AG04450 (cell line): ENCODE measurements at regions not wholly inside any gene's neighbourhood (a gene's known extent, or its start where the extent isn't known, plus 50 kb on each side); places are given as distances from the start of the nearest gene placed in this dataset.
A peak's percentile ranks its signal among the peaks of the same experiment; 100 is the strongest.

Experiments
- CTCF ChIA-PET: fragments of 300-600, 350-600 bp; formaldehyde crosslinking; extraction: SDS; loops from one replicate; lab custom pipeline; 2022; ENCODE audit warnings: antibody characterized with exemption, inconsistent platforms; lab: Charles Lee
- POLR2A ChIA-PET: fragments of 350-600 bp; formaldehyde crosslinking; extraction: SDS; loops from one replicate; lab custom pipeline; 2021; ENCODE audit warnings: antibody characterized with exemption, inconsistent platforms; lab: Yijun Ruan, JAX
- DNase-seq: peaks from one replicate; pipeline ENCODE4 v3.0.0-alpha.2; 2011; ENCODE audit warnings: low read depth, low spot score
- H3K27ac ChIP-seq: one replicate; pipeline ENCODE4 v1.5.1; 2012; ENCODE audit warnings: low read depth, low read length, control low read depth
- H3K27me3 ChIP-seq: one replicate; pipeline ENCODE4 v1.6.0; 2012; ENCODE audit warnings: low read length; ENCODE audit not compliant: control insufficient read depth, insufficient read depth
- H3K4me3 ChIP-seq: 2 replicates; pipeline ENCODE4 v1.5.1; 2011; ENCODE audit warnings: mild to moderate bottlenecking, low read depth, low read length, control low read depth
- H3K9me3 ChIP-seq: 2 replicates; pipeline ENCODE4 v1.5.1; 2012; ENCODE audit warnings: low read length; ENCODE audit not compliant: control insufficient read depth, insufficient read depth
- TF ChIP-seq, protein P1 (sequence below): IDR thresholded peaks from 2 replicates; pipeline ENCODE4 v1.5.1; 2011; ENCODE audit warnings: low read depth, low read length, control low read depth, inconsistent platforms

DNA sequence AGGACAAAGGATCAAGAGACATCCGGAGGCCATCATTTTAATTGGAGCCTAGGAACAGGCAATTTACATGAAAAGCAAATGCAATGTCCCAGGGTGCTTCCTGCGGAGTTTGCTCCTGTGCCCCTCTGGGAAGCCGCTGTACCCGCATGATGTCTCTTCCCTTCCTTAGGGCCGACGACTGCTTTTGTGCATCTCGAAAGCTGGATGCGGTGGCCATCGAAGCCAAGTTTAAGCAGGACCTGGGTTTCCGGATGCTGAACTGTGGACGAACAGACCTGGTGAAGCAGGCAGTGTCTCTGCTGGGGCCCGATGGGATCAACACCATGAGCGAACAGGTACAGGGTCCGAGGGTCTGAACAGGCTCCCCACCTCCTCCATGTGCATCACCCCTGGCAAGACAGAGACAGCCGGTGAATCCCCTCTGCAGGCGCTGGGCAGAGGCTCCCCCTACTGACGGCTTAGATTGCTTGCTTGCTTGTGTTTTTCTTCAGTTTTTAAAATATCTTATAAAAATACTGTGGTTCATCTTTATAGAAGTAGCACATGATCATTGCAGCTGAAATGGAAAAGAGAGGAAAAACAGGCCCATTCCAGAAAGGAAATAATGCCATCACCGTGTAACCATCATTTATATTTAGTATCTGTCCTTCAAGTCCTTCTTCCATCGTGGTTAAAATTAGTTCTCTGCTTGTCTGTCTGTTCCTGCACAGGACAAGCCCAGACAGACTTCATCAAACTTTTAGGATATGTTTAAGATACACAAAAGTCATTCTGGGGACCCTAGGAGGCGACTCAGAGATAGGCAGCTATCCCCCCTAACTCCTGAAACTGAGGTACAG lies 75.4 kb upstream of the PWP1 start:
- Histone ChIP-seq H3K4me3 (no peak overlapping the region), H3K9me3 (no peaks in the 10 kb centered on the region), H3K27me3 (no peaks in the 10 kb centered on the region), H3K27ac (no peak overlapping the region)
- DNase-seq = peak; percentile 23
- CTCF ChIA-PET = interaction anchor here (0.6 to 13.8 kb wide), 29 partner anchors 10 to 519 kb away, joined by 3 to 401 read pairs (median 4); no protein-coding TSS in a partner anchor
- POLR2A ChIA-PET = no interaction called here
- TF ChIP-seq, protein P1, sequence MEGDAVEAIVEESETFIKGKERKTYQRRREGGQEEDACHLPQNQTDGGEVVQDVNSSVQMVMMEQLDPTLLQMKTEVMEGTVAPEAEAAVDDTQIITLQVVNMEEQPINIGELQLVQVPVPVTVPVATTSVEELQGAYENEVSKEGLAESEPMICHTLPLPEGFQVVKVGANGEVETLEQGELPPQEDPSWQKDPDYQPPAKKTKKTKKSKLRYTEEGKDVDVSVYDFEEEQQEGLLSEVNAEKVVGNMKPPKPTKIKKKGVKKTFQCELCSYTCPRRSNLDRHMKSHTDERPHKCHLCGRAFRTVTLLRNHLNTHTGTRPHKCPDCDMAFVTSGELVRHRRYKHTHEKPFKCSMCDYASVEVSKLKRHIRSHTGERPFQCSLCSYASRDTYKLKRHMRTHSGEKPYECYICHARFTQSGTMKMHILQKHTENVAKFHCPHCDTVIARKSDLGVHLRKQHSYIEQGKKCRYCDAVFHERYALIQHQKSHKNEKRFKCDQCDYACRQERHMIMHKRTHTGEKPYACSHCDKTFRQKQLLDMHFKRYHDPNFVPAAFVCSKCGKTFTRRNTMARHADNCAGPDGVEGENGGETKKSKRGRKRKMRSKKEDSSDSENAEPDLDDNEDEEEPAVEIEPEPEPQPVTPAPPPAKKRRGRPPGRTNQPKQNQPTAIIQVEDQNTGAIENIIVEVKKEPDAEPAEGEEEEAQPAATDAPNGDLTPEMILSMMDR = peak; percentile 95

DNA sequence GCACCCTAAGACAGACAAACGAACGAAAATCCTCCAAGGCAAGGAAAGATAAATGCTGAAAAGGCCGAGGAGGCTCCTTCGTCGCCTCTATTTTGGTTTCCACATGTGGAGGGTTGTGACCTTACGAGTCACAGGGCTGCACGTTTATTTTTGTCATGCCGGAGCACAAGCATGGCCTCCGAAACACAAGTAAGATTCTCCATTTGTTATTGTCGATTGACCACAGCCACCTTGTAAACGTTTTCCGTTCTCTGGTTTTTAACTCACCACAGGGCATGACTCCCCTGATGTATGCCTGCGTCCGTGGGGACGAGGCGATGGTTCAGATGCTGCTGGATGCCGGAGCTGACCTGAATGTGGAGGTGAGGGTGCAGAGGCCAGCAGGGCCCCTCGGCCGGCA lies 73.1 kb upstream of the PWP1 start:
- CTCF ChIA-PET = interaction anchor here (1.1 to 13.8 kb wide), 5 partner anchors 9 to 522 kb away, joined by 3 to 401 read pairs (median 51); no protein-coding TSS in a partner anchor
- Histone ChIP-seq H3K27me3 (no peaks in the 10 kb centered on the region), H3K9me3 (no peaks in the 10 kb centered on the region), H3K27ac (no peak overlapping the region), H3K4me3 (no peak overlapping the region)
- TF ChIP-seq, protein P1 = no peak
- POLR2A ChIA-PET = no interaction called here
- DNase-seq = peak; percentile 20

DNA sequence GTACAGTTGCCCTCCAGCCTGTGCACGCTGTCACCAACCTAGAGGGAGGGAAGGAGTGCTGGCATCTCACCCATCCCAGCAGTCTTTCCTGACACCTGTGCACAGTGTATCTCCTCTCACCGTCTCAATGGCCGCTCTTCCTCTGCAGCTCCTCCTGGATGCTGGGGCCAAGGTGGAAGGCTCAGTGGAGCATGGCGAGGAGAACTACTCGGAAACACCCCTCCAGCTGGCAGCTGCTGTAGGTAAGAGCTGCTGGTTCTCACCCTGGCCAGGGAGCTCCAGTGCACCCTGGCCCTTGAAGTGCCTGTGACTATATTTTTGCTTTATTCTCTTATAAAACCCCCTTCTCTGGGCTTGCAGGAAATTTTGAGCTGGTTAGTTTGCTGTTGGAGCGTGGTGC lies 68.7 kb upstream of the PWP1 start:
- Histone ChIP-seq H3K27ac (no peak overlapping the region), H3K27me3 (no peaks in the 10 kb centered on the region), H3K4me3 (no peak overlapping the region), H3K9me3 (no peaks in the 10 kb centered on the region)
- ChIA-PET CTCF (interaction anchor here (0.9 to 1.6 kb wide), 3 partner anchors 8 to 486 kb away, joined by 3 to 5 read pairs (median 3); no protein-coding TSS in a partner anchor), POLR2A (no interaction called here)
- TF ChIP-seq, protein P1 = no peak
- no peak for DNase-seq

DNA sequence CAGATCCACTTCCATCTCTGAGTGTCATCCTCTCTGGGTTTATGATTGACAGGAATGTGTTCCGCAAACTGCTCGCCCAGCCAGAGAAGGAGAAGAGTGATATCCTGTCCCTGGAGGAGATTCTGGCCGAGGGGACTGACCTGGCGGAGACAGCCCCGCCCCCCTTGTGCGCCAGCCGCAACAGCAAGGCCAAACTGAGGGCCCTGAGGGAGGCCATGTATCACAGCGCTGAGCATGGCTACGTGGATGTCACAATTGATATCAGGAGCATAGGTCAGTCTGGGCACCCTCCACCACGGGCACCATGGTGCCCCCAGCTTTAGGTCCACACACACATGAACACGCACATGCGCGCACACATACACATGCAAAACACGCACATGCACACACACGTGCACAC lies 67.5 kb upstream of the PWP1 start:
- CTCF ChIA-PET = interaction anchor here (1.6 to 1.7 kb wide), 2 partner anchors 11 to 486 kb away, joined by 5 to 6 read pairs; no protein-coding TSS in a partner anchor
- Histone ChIP-seq H3K27me3 (no peaks in the 10 kb centered on the region), H3K9me3 (no peaks in the 10 kb centered on the region), H3K27ac (no peak overlapping the region), H3K4me3 (no peak overlapping the region)
- no peak for DNase-seq
- POLR2A ChIA-PET = no interaction called here
- TF ChIP-seq, protein P1 = no peak

DNA sequence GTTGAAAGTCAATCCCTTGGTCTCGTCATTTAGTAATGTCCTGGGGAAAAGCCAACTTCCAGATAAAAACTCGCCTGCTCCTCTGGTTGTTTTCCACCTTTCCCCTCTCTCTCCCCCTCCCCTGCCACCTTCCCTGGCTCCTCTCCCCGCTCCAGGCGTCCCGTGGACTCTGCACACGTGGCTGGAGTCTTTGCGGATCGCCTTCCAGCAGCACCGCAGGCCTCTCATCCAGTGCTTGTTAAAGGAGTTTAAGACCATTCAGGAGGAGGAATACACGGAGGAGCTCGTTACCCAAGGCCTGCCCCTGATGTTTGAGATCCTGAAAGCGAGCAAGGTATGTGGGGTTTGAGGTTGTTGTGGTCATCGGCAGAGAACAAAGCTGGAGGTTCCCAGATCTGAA lies 65.8 kb upstream of the PWP1 start:
- H3K27ac ChIP-seq = no peak overlapping the region
- ChIA-PET POLR2A (no interaction called here), CTCF (interaction anchor here (2.5 to 3.3 kb wide), 2 partner anchors 10 to 489 kb away, joined by 14 to 26 read pairs; no protein-coding TSS in a partner anchor)
- no peaks in the 10 kb centered on the region for H3K27me3 ChIP-seq
- DNase-seq = no peak
- H3K9me3 ChIP-seq = no peaks in the 10 kb centered on the region
- H3K4me3 ChIP-seq = no peak overlapping the region
- TF ChIP-seq, protein P1 = no peak
